ACC112 (cell line): ENCODE measurements at regions not wholly inside any gene's neighbourhood (a gene's known extent, or its start where the extent isn't known, plus 50 kb on each side); places are given as distances from the start of the nearest gene placed in this dataset.

Source experiments
- H2AFZ ChIP-seq: fragments of 200-600 bp; sonication (generic); one replicate; pipeline ENCODE4 v1.6.0; 2017; ENCODE audit warnings: antibody characterized with exemption, low read length; ENCODE audit not compliant: unreplicated experiment
- H3K27ac ChIP-seq: fragments of 200-600 bp; sonication (generic); 2 replicates; pipeline ENCODE4 v1.5.1; 2014; ENCODE audit warnings: low read depth, mild to moderate bottlenecking, antibody characterized with exemption, low read length, moderate library complexity
- H3K27me3 ChIP-seq: fragments of 200-600 bp; sonication (generic); 2 replicates; pipeline ENCODE4 v1.6.1; 2014; ENCODE audit warnings: mild to moderate bottlenecking, antibody characterized with exemption, low read length, moderate library complexity, mixed read lengths; ENCODE audit not compliant: insufficient read depth
- H3K36me3 ChIP-seq: fragments of 200-600 bp; sonication (generic); 2 replicates; pipeline ENCODE4 v1.6.1; 2016; ENCODE audit warnings: mild to moderate bottlenecking, antibody characterized with exemption, low read length, moderate library complexity, mixed read lengths; ENCODE audit not compliant: insufficient read depth
- H3K4me1 ChIP-seq: fragments of 200-600 bp; sonication (generic); one replicate; pipeline ENCODE4 v1.6.1; 2016; ENCODE audit warnings: low read length, mixed read lengths; ENCODE audit not compliant: insufficient read depth, unreplicated experiment, control insufficient read depth
- H3K4me3 ChIP-seq: fragments of 200-600 bp; sonication (generic); 2 replicates; pipeline ENCODE4 v1.5.1; 2014; ENCODE audit warnings: mild to moderate bottlenecking, low read depth, low read length
- H3K79me2 ChIP-seq: fragments of 200-600 bp; sonication (generic); one replicate; pipeline ENCODE4 v1.6.0; 2016; ENCODE audit warnings: low read length; ENCODE audit not compliant: control insufficient read depth, unreplicated experiment, insufficient read depth

DNA sequence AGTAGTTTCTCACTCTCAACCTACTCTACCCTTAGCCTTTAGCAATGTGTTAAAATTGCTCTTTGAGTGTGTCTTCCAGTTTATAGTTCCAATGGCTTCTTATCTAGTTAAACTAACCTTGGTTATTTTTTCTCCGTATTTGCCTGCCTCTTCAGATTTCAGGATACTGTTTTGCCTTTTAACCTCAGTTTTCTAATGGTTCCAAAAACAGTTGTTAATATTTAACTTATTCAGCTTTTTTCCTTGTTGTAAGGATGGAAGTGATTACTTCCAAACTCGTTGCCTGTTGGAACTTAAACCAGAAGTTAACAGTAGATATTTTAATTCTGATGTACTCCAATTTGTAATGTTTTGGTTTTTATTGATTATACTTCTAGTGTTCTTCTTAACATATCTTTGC is 1574.9 kb downstream of the HACE1 start:
- Histone ChIP-seq H3K27ac (no peak overlapping the region), H3K27me3 (no peaks in the 10 kb centered on the region), H2AFZ (no peak overlapping the region), H3K4me3 (no peak overlapping the region), H3K79me2 (no peaks in the 10 kb centered on the region), H3K4me1 (no peaks in the 10 kb centered on the region), H3K36me3 (no peaks in the 10 kb centered on the region)

GRCh38 chr6:103280417-103280816 is 1579.3 kb downstream of the HACE1 start:
- Histone ChIP-seq H3K4me1 (no peaks in the 10 kb centered on the region), H3K27me3 (no peaks in the 10 kb centered on the region), H2AFZ (no peak overlapping the region), H3K36me3 (no peaks in the 10 kb centered on the region), H3K79me2 (no peaks in the 10 kb centered on the region), H3K27ac (no peak overlapping the region), H3K4me3 (no peak overlapping the region)

GRCh38 chr6:103277936-103278335 is 1581.8 kb downstream of the HACE1 start:
- Histone ChIP-seq H2AFZ (no peak overlapping the region), H3K27me3 (no peaks in the 10 kb centered on the region), H3K27ac (no peak overlapping the region), H3K4me3 (no peak overlapping the region), H3K79me2 (no peaks in the 10 kb centered on the region), H3K4me1 (no peaks in the 10 kb centered on the region), H3K36me3 (no peaks in the 10 kb centered on the region)

GRCh38 chr6:103273048-103273447 is 1586.7 kb downstream of the HACE1 start:
- no peaks in the 10 kb centered on the region for H3K79me2 ChIP-seq
- H3K36me3 ChIP-seq = no peaks in the 10 kb centered on the region
- no peak overlapping the region for H3K27ac ChIP-seq
- no peak overlapping the region for H3K4me3 ChIP-seq
- H3K4me1 ChIP-seq = no peaks in the 10 kb centered on the region
- H3K27me3 ChIP-seq = no peaks in the 10 kb centered on the region
- H2AFZ ChIP-seq = no peak overlapping the region

GRCh38 chr6:103269581-103269980 is 1590.1 kb downstream of the HACE1 start:
- Histone ChIP-seq H3K27me3 (no peaks in the 10 kb centered on the region), H2AFZ (no peak overlapping the region), H3K36me3 (no peaks in the 10 kb centered on the region), H3K27ac (no peak overlapping the region), H3K79me2 (no peaks in the 10 kb centered on the region), H3K4me1 (no peaks in the 10 kb centered on the region), H3K4me3 (no peak overlapping the region)

DNA sequence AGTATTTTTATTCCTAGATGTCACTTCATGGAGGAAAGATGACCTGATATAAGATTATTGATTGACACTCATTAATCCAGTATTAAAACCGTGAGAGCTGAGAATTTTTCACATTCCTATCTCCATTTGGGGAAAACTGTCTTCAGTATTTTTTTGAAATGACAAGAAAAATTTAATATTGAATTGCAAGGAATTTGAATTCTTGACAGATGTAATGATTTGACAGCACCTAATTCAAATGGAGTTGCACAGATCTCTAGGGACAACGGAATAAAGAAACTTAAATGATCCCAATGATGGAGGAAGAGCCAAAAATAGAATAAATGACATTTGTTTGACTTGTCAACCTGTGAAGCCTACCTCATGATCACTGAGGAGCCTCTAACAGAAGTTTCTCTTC is 1591.4 kb downstream of the HACE1 start:
- Histone ChIP-seq H3K27ac (no peak overlapping the region), H3K79me2 (no peaks in the 10 kb centered on the region), H3K4me1 (no peaks in the 10 kb centered on the region), H3K36me3 (no peaks in the 10 kb centered on the region), H2AFZ (no peak overlapping the region), H3K27me3 (no peaks in the 10 kb centered on the region), H3K4me3 (no peak overlapping the region)

GRCh38 chr6:103264020-103264419 is 1595.7 kb downstream of the HACE1 start:
- H3K36me3 ChIP-seq = no peaks in the 10 kb centered on the region

GRCh38 chr6:103255132-103255531 is 1604.6 kb downstream of the HACE1 start:
- Histone ChIP-seq H2AFZ (no peak overlapping the region), H3K27me3 (no peaks in the 10 kb centered on the region), H3K36me3 (no peaks in the 10 kb centered on the region), H3K4me1 (no peaks in the 10 kb centered on the region), H3K27ac (no peak overlapping the region), H3K79me2 (no peaks in the 10 kb centered on the region), H3K4me3 (no peak overlapping the region)

More at GRCh38 chr6:103264020-103264419, 1595.7 kb downstream of the HACE1 start:
- Histone ChIP-seq H3K27me3 (no peaks in the 10 kb centered on the region), H3K4me3 (no peak overlapping the region), H3K4me1 (no peaks in the 10 kb centered on the region), H3K27ac (no peak overlapping the region), H3K79me2 (no peaks in the 10 kb centered on the region), H2AFZ (no peak overlapping the region)

- H3K4me3 ChIP-seq = no peak overlapping the region
- no peak overlapping the region for H3K27ac ChIP-seq
- H2AFZ ChIP-seq = no peak overlapping the region
- no peaks in the 10 kb centered on the region for H3K79me2 ChIP-seq
- H3K27me3 ChIP-seq = no peaks in the 10 kb centered on the region
- H3K36me3 ChIP-seq = no peaks in the 10 kb centered on the region
- H3K4me1 ChIP-seq = no peaks in the 10 kb centered on the region
These were observed 1622.8 kb downstream of the HACE1 start for GRCh38 chr6:103236923-103237322.

DNA sequence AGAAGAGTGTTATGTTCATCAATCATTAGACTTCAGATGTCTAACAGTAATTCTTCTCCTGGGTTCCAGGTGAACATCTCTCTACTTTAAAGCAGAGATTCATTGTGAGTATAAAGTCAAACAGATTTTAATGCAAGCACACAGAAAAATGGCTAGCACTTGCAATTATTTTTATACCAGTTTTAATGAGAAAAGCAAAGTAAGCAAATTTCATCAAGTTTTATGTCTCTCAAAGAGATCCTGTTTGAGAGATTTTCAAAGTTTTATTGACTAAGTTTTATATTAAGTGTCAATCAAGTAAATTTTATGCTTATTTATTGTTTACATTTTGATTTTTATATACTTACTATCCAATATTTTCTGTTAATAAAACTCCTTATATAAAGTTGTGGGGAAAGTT is 1628.5 kb downstream of the HACE1 start:
- no peaks in the 10 kb centered on the region for H3K27me3 ChIP-seq
- H3K79me2 ChIP-seq = no peaks in the 10 kb centered on the region
- H3K4me1 ChIP-seq = no peaks in the 10 kb centered on the region
- no peak overlapping the region for H3K27ac ChIP-seq
- no peak overlapping the region for H3K4me3 ChIP-seq
- no peak overlapping the region for H2AFZ ChIP-seq
- H3K36me3 ChIP-seq = no peaks in the 10 kb centered on the region

GRCh38 chr6:103215847-103216246 is 1643.9 kb downstream of the HACE1 start:
- no peak overlapping the region for H3K4me3 ChIP-seq
- no peaks in the 10 kb centered on the region for H3K27me3 ChIP-seq
- H3K27ac ChIP-seq = no peak overlapping the region
- no peaks in the 10 kb centered on the region for H3K79me2 ChIP-seq
- no peak overlapping the region for H2AFZ ChIP-seq
- H3K4me1 ChIP-seq = no peaks in the 10 kb centered on the region
- H3K36me3 ChIP-seq = no peaks in the 10 kb centered on the region
